ENCODE measurements at regions not wholly inside any gene's neighbourhood (a gene's known extent, or its start where the extent isn't known, plus 50 kb on each side); places are given as distances from the start of the nearest gene placed in this dataset.

DNA sequence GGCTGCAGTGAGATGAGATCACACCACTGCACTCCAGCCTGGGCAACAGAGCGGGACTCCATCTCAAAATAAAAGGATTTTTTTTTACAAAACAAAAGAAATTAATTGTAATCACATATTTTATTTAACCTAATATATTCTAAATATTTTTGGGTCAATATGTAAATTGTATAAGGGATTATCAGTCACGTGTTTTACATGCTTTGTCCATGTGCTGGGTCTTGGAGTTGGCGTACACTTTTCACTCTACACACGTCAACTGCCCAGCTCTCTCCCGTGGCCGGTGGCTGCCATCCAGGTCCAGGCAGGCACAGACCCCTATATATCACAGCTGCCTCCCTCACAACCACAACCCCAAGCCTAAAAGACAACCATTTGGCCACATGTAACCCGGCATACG is 68.1 kb downstream of the RBFOX3 start:
- H3K4me1 ChIP-seq (ENCODE audit: control insufficient read depth, insufficient read depth, low read length) = no peaks in the 10 kb centered on the region
- no peaks in the 10 kb centered on the region for H3K36me3 ChIP-seq (ENCODE audit: control insufficient read depth, insufficient read depth, low read length)
- in situ Hi-C loops (cut with HindIII; ENCODE audit: low pct_unique_long_range_greater_than_20kb, low sequenced_read_pairs) = no loop called here
- DNase-seq (ENCODE audit: low read depth, low spot score) (no peak), ATAC-seq (no peak)
- no peak for TF ChIP-seq SIN3A (IDR thresholded peaks at IDR 0.05; ENCODE audit: borderline replicate concordance, insufficient read depth, low read depth, low read length)
- no peak for TF ChIP-seq POLR2AphosphoS5 (IDR thresholded peaks at IDR 0.05; ENCODE audit: low read depth, low read length)
- CTCF ChIA-PET = no interaction called here
- no peak overlapping the region for H3K27ac ChIP-seq (ENCODE audit: low read length)
- BruUV-seq (replicated peaks) = no TSS peak
- intact Hi-C loops (cut with micrococcal nuclease; ENCODE audit: unreplicated experiment) = no loop called here
- POLR2A ChIA-PET = no interaction called here
- H3K9me3 ChIP-seq (ENCODE audit: control insufficient read depth, insufficient read depth, low read depth, low read length) = no peaks in the 10 kb centered on the region
- peaks cover 9% of the 10 kb centered on the region for H3K27me3 ChIP-seq (ENCODE audit: control insufficient read depth, insufficient read depth, low read length)
- no peak overlapping the region for H3K4me3 ChIP-seq (ENCODE audit: low read depth in 2 of 2, low read length in 2 of 2)

DNA sequence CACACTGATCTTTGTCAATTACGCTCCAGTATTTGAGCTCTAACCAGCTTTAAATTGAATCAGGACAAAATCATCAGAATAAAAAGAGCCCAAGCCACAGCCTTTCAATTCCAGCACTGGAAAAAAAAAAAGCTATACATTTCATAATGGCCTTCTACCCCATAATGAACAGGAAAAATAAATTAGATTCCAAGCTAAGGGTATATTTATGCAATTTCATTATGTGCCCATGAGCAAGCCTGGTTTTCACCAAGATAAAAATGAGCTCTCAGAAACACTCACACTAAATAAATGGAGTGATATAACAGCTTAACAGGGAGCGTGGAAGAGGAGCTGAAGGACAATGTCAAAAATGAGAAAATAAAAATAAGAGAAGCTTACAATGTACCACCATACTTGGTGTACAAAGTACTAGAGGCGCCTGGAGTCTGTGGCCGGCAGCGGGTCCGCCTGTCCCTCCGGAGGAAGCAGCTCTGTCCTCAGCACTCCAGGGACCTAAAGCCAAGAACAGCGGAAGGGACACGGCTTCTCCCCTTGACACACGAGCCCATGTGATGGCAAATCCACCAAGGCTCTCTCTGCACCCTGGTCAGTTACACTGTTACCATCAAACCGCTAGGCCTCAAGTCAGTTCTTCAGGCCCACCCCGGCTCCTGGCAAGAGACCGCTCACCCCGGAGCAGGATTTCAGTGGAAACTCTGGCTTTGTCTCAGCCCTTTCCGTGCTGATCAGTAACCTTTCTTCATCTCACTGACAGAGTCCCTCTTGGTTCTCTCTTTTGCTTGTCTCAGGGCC is 69.6 kb downstream of the RBFOX3 start:
- POLR2A ChIA-PET = no interaction called here
- CTCF ChIA-PET = interaction anchor here (0.6 kb wide), 1 partner anchor 181 kb away, joined by 3 read pairs; no protein-coding TSS in a partner anchor
- H3K27me3 ChIP-seq (ENCODE audit: control insufficient read depth, insufficient read depth, low read length) = peaks cover 9% of the 10 kb centered on the region

More for the DNA sequence above, 69.6 kb downstream of the RBFOX3 start:
- no peak overlapping the region for H3K27ac ChIP-seq (ENCODE audit: low read length)
- no peaks in the 10 kb centered on the region for H3K9me3 ChIP-seq (ENCODE audit: control insufficient read depth, insufficient read depth, low read depth, low read length)
- in situ Hi-C loops (cut with HindIII; ENCODE audit: low pct_unique_long_range_greater_than_20kb, low sequenced_read_pairs) = no loop called here
- intact Hi-C loops (cut with micrococcal nuclease; ENCODE audit: unreplicated experiment) = no loop called here
- H3K4me3 ChIP-seq (ENCODE audit: low read depth in 2 of 2, low read length in 2 of 2) = no peak overlapping the region
- ATAC-seq (no peak), DNase-seq (ENCODE audit: low read depth, low spot score) (no peak)
- H3K4me1 ChIP-seq (ENCODE audit: control insufficient read depth, insufficient read depth, low read length) = no peaks in the 10 kb centered on the region
- H3K36me3 ChIP-seq (ENCODE audit: control insufficient read depth, insufficient read depth, low read length) = no peaks in the 10 kb centered on the region
- TF ChIP-seq, protein P1, sequence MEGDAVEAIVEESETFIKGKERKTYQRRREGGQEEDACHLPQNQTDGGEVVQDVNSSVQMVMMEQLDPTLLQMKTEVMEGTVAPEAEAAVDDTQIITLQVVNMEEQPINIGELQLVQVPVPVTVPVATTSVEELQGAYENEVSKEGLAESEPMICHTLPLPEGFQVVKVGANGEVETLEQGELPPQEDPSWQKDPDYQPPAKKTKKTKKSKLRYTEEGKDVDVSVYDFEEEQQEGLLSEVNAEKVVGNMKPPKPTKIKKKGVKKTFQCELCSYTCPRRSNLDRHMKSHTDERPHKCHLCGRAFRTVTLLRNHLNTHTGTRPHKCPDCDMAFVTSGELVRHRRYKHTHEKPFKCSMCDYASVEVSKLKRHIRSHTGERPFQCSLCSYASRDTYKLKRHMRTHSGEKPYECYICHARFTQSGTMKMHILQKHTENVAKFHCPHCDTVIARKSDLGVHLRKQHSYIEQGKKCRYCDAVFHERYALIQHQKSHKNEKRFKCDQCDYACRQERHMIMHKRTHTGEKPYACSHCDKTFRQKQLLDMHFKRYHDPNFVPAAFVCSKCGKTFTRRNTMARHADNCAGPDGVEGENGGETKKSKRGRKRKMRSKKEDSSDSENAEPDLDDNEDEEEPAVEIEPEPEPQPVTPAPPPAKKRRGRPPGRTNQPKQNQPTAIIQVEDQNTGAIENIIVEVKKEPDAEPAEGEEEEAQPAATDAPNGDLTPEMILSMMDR (IDR thresholded peaks at IDR 0.05) = no peak
- TF ChIP-seq SIN3A (IDR thresholded peaks at IDR 0.05; ENCODE audit: borderline replicate concordance, insufficient read depth, low read depth, low read length) = no peak
- TF ChIP-seq TCF7L2 (IDR thresholded peaks at IDR 0.05; ENCODE audit: low read depth, low read length) = no peak
- TF ChIP-seq, protein P2, sequence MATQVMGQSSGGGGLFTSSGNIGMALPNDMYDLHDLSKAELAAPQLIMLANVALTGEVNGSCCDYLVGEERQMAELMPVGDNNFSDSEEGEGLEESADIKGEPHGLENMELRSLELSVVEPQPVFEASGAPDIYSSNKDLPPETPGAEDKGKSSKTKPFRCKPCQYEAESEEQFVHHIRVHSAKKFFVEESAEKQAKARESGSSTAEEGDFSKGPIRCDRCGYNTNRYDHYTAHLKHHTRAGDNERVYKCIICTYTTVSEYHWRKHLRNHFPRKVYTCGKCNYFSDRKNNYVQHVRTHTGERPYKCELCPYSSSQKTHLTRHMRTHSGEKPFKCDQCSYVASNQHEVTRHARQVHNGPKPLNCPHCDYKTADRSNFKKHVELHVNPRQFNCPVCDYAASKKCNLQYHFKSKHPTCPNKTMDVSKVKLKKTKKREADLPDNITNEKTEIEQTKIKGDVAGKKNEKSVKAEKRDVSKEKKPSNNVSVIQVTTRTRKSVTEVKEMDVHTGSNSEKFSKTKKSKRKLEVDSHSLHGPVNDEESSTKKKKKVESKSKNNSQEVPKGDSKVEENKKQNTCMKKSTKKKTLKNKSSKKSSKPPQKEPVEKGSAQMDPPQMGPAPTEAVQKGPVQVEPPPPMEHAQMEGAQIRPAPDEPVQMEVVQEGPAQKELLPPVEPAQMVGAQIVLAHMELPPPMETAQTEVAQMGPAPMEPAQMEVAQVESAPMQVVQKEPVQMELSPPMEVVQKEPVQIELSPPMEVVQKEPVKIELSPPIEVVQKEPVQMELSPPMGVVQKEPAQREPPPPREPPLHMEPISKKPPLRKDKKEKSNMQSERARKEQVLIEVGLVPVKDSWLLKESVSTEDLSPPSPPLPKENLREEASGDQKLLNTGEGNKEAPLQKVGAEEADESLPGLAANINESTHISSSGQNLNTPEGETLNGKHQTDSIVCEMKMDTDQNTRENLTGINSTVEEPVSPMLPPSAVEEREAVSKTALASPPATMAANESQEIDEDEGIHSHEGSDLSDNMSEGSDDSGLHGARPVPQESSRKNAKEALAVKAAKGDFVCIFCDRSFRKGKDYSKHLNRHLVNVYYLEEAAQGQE (IDR thresholded peaks at IDR 0.05; ENCODE audit: insufficient read depth in 1 of 2, low read depth in 2 of 2, low read length in 1 of 2) = no peak
- no peak for TF ChIP-seq POLR2AphosphoS5 (IDR thresholded peaks at IDR 0.05; ENCODE audit: low read depth, low read length)
- BruUV-seq (replicated peaks) = no TSS peak
